ENCODE measurements at regions not wholly inside any gene's neighbourhood (a gene's known extent, or its start where the extent isn't known, plus 50 kb on each side); places are given as distances from the start of the nearest gene placed in this dataset.

DNA sequence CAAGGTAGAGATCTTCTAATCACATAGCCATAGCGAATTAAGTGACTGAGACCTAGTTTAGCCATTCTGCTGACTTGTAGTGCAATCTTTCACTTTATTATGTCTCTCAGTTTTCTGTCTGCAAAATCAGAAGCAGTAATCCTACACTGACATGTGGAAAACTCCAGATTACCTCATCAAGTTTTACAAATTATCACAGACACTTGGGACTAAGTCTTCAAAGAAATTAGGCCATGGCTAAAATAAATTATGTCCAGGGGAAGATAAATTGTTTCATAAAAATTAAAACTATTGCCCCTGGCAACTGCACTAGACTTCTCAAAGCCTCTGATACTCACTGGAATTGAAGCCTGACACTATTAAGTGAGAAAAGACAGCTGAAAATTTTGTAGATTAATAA lies 129.9 kb upstream of the RGMB start:
- TF ChIP-seq ZNF565 (CRISPR knock-in tag; conservative IDR thresholded peaks at IDR 0.05; ENCODE audit: low read depth) (no peak), ARNTL (CRISPR knock-in tag; IDR thresholded peaks at IDR 0.05; ENCODE audit: borderline replicate concordance, low read depth) (no peak), TOX (CRISPR knock-in tag; IDR thresholded peaks at IDR 0.05; ENCODE audit: borderline replicate concordance) (no peak), BACH2 (CRISPR knock-in tag; IDR thresholded peaks at IDR 0.05; ENCODE audit: borderline replicate concordance) (no peak), ZC3H10 (CRISPR knock-in tag; IDR thresholded peaks at IDR 0.05) (no peak), GLIS3 (CRISPR knock-in tag; IDR thresholded peaks at IDR 0.05) (no peak), ESRRG (CRISPR knock-in tag; IDR thresholded peaks at IDR 0.05) (no peak), ZFP30 (CRISPR knock-in tag; IDR thresholded peaks at IDR 0.05) (no peak), ZFP3 (CRISPR knock-in tag; IDR thresholded peaks at IDR 0.05) (no peak)
- TF ChIP-seq, protein P1, sequence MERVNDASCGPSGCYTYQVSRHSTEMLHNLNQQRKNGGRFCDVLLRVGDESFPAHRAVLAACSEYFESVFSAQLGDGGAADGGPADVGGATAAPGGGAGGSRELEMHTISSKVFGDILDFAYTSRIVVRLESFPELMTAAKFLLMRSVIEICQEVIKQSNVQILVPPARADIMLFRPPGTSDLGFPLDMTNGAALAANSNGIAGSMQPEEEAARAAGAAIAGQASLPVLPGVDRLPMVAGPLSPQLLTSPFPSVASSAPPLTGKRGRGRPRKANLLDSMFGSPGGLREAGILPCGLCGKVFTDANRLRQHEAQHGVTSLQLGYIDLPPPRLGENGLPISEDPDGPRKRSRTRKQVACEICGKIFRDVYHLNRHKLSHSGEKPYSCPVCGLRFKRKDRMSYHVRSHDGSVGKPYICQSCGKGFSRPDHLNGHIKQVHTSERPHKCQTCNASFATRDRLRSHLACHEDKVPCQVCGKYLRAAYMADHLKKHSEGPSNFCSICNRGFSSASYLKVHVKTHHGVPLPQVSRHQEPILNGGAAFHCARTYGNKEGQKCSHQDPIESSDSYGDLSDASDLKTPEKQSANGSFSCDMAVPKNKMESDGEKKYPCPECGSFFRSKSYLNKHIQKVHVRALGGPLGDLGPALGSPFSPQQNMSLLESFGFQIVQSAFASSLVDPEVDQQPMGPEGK (CRISPR knock-in tag; IDR thresholded peaks at IDR 0.05; ENCODE audit: borderline replicate concordance): no peak
